GM23338 (cell line): ENCODE measurements at regions not wholly inside any gene's neighbourhood (a gene's known extent, or its start where the extent isn't known, plus 50 kb on each side); places are given as distances from the start of the nearest gene placed in this dataset.

ENCODE experiments used
- ATAC-seq: fragments of 200-7000 bp; cut with Tn5 transposase; 3 replicates; pipeline ENCODE4 v1.9.1; 2020
- DNase-seq: peaks from one replicate; pipeline ENCODE4 v3.0.0-alpha.2; 2015; ENCODE audit warnings: low spot score
- H2AFZ ChIP-seq: fragments of 200-600 bp; sonication (generic); 2 replicates; pipeline ENCODE4 v1.8.0; 2016; ENCODE audit warnings: antibody characterized with exemption, mild to moderate bottlenecking, moderate library complexity
- H3F3A ChIP-seq: fragments of 200-600 bp; sonication (generic); replicated peaks from 2 replicates; pipeline ENCODE4 v1.8.0; 2017; ENCODE audit warnings: antibody characterized with exemption, mixed run types, low read depth
- H3K27ac ChIP-seq: fragments of 200-600 bp; sonication (generic); 2 replicates; pipeline ENCODE4 v1.6.1; 2016; ENCODE audit warnings: low read depth
- H3K27me3 ChIP-seq: fragments of 200-600 bp; sonication (generic); 2 replicates; pipeline ENCODE4 v1.8.0; 2016; ENCODE audit warnings: mild to moderate bottlenecking, mixed run types, moderate library complexity; ENCODE audit not compliant: insufficient read depth
- H3K36me3 ChIP-seq: fragments of 200-600 bp; sonication (generic); 2 replicates; pipeline ENCODE4 v1.8.0; 2016; ENCODE audit warnings: mild to moderate bottlenecking; ENCODE audit not compliant: insufficient read depth
- H3K4me1 ChIP-seq: fragments of 200-600 bp; sonication (generic); 2 replicates; pipeline ENCODE4 v1.8.0; 2016; ENCODE audit warnings: mild to moderate bottlenecking, moderate library complexity; ENCODE audit not compliant: insufficient read depth
- H3K4me2 ChIP-seq: fragments of 200-600 bp; sonication (generic); 2 replicates; pipeline ENCODE4 v1.7.1; 2017; ENCODE audit warnings: mixed run types
- H3K4me3 ChIP-seq: fragments of 200-600 bp; sonication (generic); 2 replicates; pipeline ENCODE4 v1.6.1; 2016; ENCODE audit warnings: mixed run types
- H3K79me2 ChIP-seq: fragments of 200-600 bp; sonication (generic); replicated peaks from 2 replicates; pipeline ENCODE4 v1.8.0; 2017; ENCODE audit warnings: mild to moderate bottlenecking; ENCODE audit not compliant: insufficient read depth
- H3K9me2 ChIP-seq: fragments of 200-600 bp; sonication (generic); 2 replicates; pipeline ENCODE4 v1.8.0; 2017; ENCODE audit not compliant: insufficient read depth
- H4K20me1 ChIP-seq: fragments of 200-600 bp; sonication (generic); replicated peaks from 2 replicates; pipeline ENCODE4 v1.8.0; 2017; ENCODE audit warnings: mild to moderate bottlenecking; ENCODE audit not compliant: insufficient read depth
- H3K27ac Mint-ChIP-seq: 2 replicates; pipeline ENCODE4 v1.8.0; 2020; ENCODE audit warnings: inconsistent platforms, mild to moderate bottlenecking, moderate library complexity, mixed read lengths
- H3K27me3 Mint-ChIP-seq: 3 replicates; pipeline ENCODE4 v1.8.0; 2022; ENCODE audit warnings: low read depth, mild to moderate bottlenecking, moderate library complexity, mixed read lengths, inconsistent platforms; ENCODE audit not compliant: insufficient read depth, poor library complexity
- H3K36me3 Mint-ChIP-seq: 3 replicates; pipeline ENCODE4 v1.8.0; 2021; ENCODE audit warnings: low read depth, mild to moderate bottlenecking, inconsistent platforms, moderate library complexity, mixed read lengths
- H3K4me1 Mint-ChIP-seq: 3 replicates; pipeline ENCODE4 v1.8.0; 2020; ENCODE audit warnings: mild to moderate bottlenecking, inconsistent platforms, mixed read lengths
- H3K4me3 Mint-ChIP-seq: 3 replicates; pipeline ENCODE4 v1.8.0; 2021; ENCODE audit warnings: moderate library complexity, mild to moderate bottlenecking, inconsistent platforms, mixed read lengths
- H3K9me3 Mint-ChIP-seq: 3 replicates; pipeline ENCODE4 v1.8.0; 2020; ENCODE audit warnings: moderate library complexity, mild to moderate bottlenecking, inconsistent platforms, mixed read lengths
- CREB1 ChIP-seq: fragments of 250-450 bp; sonication (Bioruptor Pico); IDR thresholded peaks from 2 replicates; pipeline ENCODE4 v1.5.0; 2020; ENCODE audit warnings: low read depth, mild to moderate bottlenecking, moderate library complexity
- CTCF ChIP-seq, 2 experiments: fragments of 200-600 bp in 1 of 2; sonication (generic) in 1 of 2; conservative IDR thresholded peaks; 2 replicates each; pipeline versions ENCODE4 v1.5.1 to v1.6.1; 2016 to 2017; ENCODE audit warnings: antibody characterized with exemption in 2 of 2, low read depth in 2 of 2, mild to moderate bottlenecking in 2 of 2, moderate library complexity in 1 of 2
- ETS1 ChIP-seq: IDR thresholded peaks from 2 replicates; pipeline ENCODE4 v1.6.1; 2016; ENCODE audit warnings: antibody characterized with exemption
- EZH2 ChIP-seq: fragments of 200-600 bp; sonication (generic); IDR thresholded peaks from one replicate; pipeline ENCODE4 v1.8.0; 2017; ENCODE audit warnings: antibody characterized with exemption, mild to moderate bottlenecking, low read depth; ENCODE audit not compliant: unreplicated experiment
- EZH2phosphoT487 ChIP-seq: fragments of 200-600 bp; sonication (generic); IDR thresholded peaks from one replicate; pipeline ENCODE4 v1.8.1; 2018; ENCODE audit warnings: antibody characterized with exemption; ENCODE audit not compliant: unreplicated experiment
- JUNB ChIP-seq: IDR thresholded peaks from one replicate; pipeline ENCODE4 v1.6.1; 2016; ENCODE audit warnings: antibody characterized with exemption; ENCODE audit not compliant: unreplicated experiment
- NANOG ChIP-seq: IDR thresholded peaks from 2 replicates; pipeline ENCODE4 v1.6.1; 2016; ENCODE audit warnings: antibody characterized with exemption, borderline replicate concordance
- POLR2AphosphoS5 ChIP-seq: IDR thresholded peaks from 2 replicates; pipeline ENCODE4 v1.6.1; 2016; ENCODE audit warnings: antibody characterized with exemption, low read depth
- REST ChIP-seq: IDR thresholded peaks from one replicate; pipeline ENCODE4 v1.6.1; 2018; ENCODE audit warnings: antibody characterized with exemption; ENCODE audit not compliant: unreplicated experiment
- STAT1 ChIP-seq: IDR thresholded peaks from one replicate; pipeline ENCODE4 v1.6.1; 2016; ENCODE audit warnings: antibody characterized with exemption; ENCODE audit not compliant: unreplicated experiment
- ZNF114 ChIP-seq: fragments of 250-450 bp; sonication (Bioruptor Pico); IDR thresholded peaks from 2 replicates; pipeline ENCODE4 v1.5.0; 2020; ENCODE audit warnings: mild to moderate bottlenecking, moderate library complexity
- ZNF331 ChIP-seq: fragments of 250-450 bp; sonication (Bioruptor Pico); IDR thresholded peaks from 2 replicates; pipeline ENCODE4 v1.5.0; 2020; ENCODE audit warnings: low read depth, mild to moderate bottlenecking, moderate library complexity
- ZNF462 ChIP-seq: fragments of 250-450 bp; sonication (Bioruptor Pico); IDR thresholded peaks from 2 replicates; pipeline ENCODE4 v1.5.0; 2020; ENCODE audit warnings: mild to moderate bottlenecking, moderate library complexity

GRCh38 chr11:133719532-133720235 lies 125.6 kb downstream of the SPATA19 start:
- H3K4me1 Mint-ChIP-seq: peaks cover 12% of the 10 kb centered on the region
- Histone ChIP-seq H4K20me1 (no peaks in the 10 kb centered on the region), H3K4me3 (no peak overlapping the region), H3F3A (no peaks in the 10 kb centered on the region), H3K79me2 (no peaks in the 10 kb centered on the region), H3K27ac (no peak overlapping the region), H3K4me2 (no peak overlapping the region), H3K4me1 (no peaks in the 10 kb centered on the region), H2AFZ (no peak overlapping the region), H3K9me2 (no peaks in the 10 kb centered on the region), H3K27me3 (no peaks in the 10 kb centered on the region), H3K36me3 (no peaks in the 10 kb centered on the region)
- no peaks in the 10 kb centered on the region for H3K36me3 Mint-ChIP-seq
- DNase-seq (no peak), ATAC-seq (no peak)
- H3K9me3 Mint-ChIP-seq: no peaks in the 10 kb centered on the region
- H3K4me3 Mint-ChIP-seq: no peak overlapping the region
- peaks cover 5% of the 10 kb centered on the region for H3K27me3 Mint-ChIP-seq
- TF ChIP-seq POLR2AphosphoS5 (no peak), JUNB (no peak), STAT1 (no peak), ZNF331 (CRISPR knock-in tag) (no peak), ZNF462 (CRISPR knock-in tag) (no peak), NANOG (no peak), EZH2 (no peak), ETS1 (no peak), CTCF (conservative IDR thresholded peaks at IDR 0.05; ENCODE audit: low read depth in 2 of 2) (no peak), REST (no peak), EZH2phosphoT487 (no peak), ZNF114 (CRISPR knock-in tag) (no peak), CREB1 (no peak)
- no peak overlapping the region for H3K27ac Mint-ChIP-seq
